ENCODE measurements at regions not wholly inside any gene's neighbourhood (a gene's known extent, or its start where the extent isn't known, plus 50 kb on each side); places are given as distances from the start of the nearest gene placed in this dataset.

- no peak overlapping the region for H3K4me2 ChIP-seq
- H3K27me3 ChIP-seq: no peaks in the 10 kb centered on the region
- no peaks in the 10 kb centered on the region for H3K9me3 ChIP-seq (ENCODE audit: low read depth)
- H3K27ac ChIP-seq: no peak overlapping the region
- no peaks in the 10 kb centered on the region for H3K79me2 ChIP-seq
- H3K4me3 ChIP-seq: no peak overlapping the region
- no peaks in the 10 kb centered on the region for H4K20me1 ChIP-seq (ENCODE audit: insufficient read depth, poor library complexity, severe bottlenecking)
- peaks cover 2% of the 10 kb centered on the region for H3K4me1 ChIP-seq (ENCODE audit: insufficient read depth)
- no peaks in the 10 kb centered on the region for H3K9me2 ChIP-seq (replicated peaks; ENCODE audit: insufficient read depth)
- H2AFZ ChIP-seq: no peak overlapping the region
- no peaks in the 10 kb centered on the region for H3K36me3 ChIP-seq (replicated peaks; ENCODE audit: insufficient read depth, low read depth)
- DNase-seq (ENCODE audit: low spot score): no peak
- TF ChIP-seq EZH2phosphoT487 (IDR thresholded peaks at IDR 0.05; ENCODE audit: low read depth, severe bottlenecking, unreplicated experiment): no peak
- no peak for TF ChIP-seq EZH2 (IDR thresholded peaks at IDR 0.05; ENCODE audit: borderline replicate concordance)
- TF ChIP-seq CTCF (IDR thresholded peaks at IDR 0.05; ENCODE audit: poor library complexity): no peak
- 90% methylated on average over 2 of the region's 2 CpGs for WGBS (ENCODE audit: low lambda C conversion rate, missing lambda C conversion rate)
Measured at GRCh38 chr9:107994648-107995047, 505.1 kb upstream of the KLF4 start.

- DNase-seq (ENCODE audit: low spot score): no peak
- Histone ChIP-seq H3K4me2 (no peak overlapping the region), H2AFZ (no peak overlapping the region), H3K4me1 (ENCODE audit: insufficient read depth) (peaks cover 3% of the 10 kb centered on the region), H3K9me3 (ENCODE audit: low read depth) (no peaks in the 10 kb centered on the region), H3K9me2 (replicated peaks; ENCODE audit: insufficient read depth) (no peaks in the 10 kb centered on the region), H3K36me3 (replicated peaks; ENCODE audit: insufficient read depth, low read depth) (no peaks in the 10 kb centered on the region), H3K4me3 (no peak overlapping the region), H3K79me2 (no peaks in the 10 kb centered on the region), H4K20me1 (ENCODE audit: insufficient read depth, poor library complexity, severe bottlenecking) (no peaks in the 10 kb centered on the region), H3K27ac (no peak overlapping the region), H3K27me3 (no peaks in the 10 kb centered on the region)
- 91% methylated on average over 2 of the region's 2 CpGs for WGBS (ENCODE audit: low lambda C conversion rate, missing lambda C conversion rate)
- no peak for TF ChIP-seq EZH2 (IDR thresholded peaks at IDR 0.05; ENCODE audit: borderline replicate concordance)
- TF ChIP-seq EZH2phosphoT487 (IDR thresholded peaks at IDR 0.05; ENCODE audit: low read depth, severe bottlenecking, unreplicated experiment): no peak
Measured at GRCh38 chr9:107992271-107992670, 502.7 kb upstream of the KLF4 start.

GRCh38 chr9:107991581-107991980 is 502.0 kb upstream of the KLF4 start:
- Histone ChIP-seq H2AFZ (no peak overlapping the region), H3K4me2 (no peak overlapping the region), H3K4me3 (no peak overlapping the region), H3K27me3 (no peaks in the 10 kb centered on the region), H3K27ac (no peak overlapping the region), H3K9me3 (ENCODE audit: low read depth) (no peaks in the 10 kb centered on the region), H3K4me1 (ENCODE audit: insufficient read depth) (peaks cover 3% of the 10 kb centered on the region), H3K9me2 (replicated peaks; ENCODE audit: insufficient read depth) (no peaks in the 10 kb centered on the region), H3K36me3 (replicated peaks; ENCODE audit: insufficient read depth, low read depth) (no peaks in the 10 kb centered on the region), H3K79me2 (no peaks in the 10 kb centered on the region), H4K20me1 (ENCODE audit: insufficient read depth, poor library complexity, severe bottlenecking) (no peaks in the 10 kb centered on the region)
- 91% methylated on average over 4 of the region's 4 CpGs for WGBS (ENCODE audit: low lambda C conversion rate, missing lambda C conversion rate)
- DNase-seq (ENCODE audit: low spot score): no peak
- no peak for TF ChIP-seq CTCF (IDR thresholded peaks at IDR 0.05; ENCODE audit: poor library complexity)
- TF ChIP-seq EZH2phosphoT487 (IDR thresholded peaks at IDR 0.05; ENCODE audit: low read depth, severe bottlenecking, unreplicated experiment): no peak
- no peak for TF ChIP-seq EZH2 (IDR thresholded peaks at IDR 0.05; ENCODE audit: borderline replicate concordance)

GRCh38 chr9:107989544-107989943 is 500.0 kb upstream of the KLF4 start:
- TF ChIP-seq CTCF (IDR thresholded peaks at IDR 0.05; ENCODE audit: poor library complexity) (no peak), EZH2phosphoT487 (IDR thresholded peaks at IDR 0.05; ENCODE audit: low read depth, severe bottlenecking, unreplicated experiment) (no peak), EZH2 (IDR thresholded peaks at IDR 0.05; ENCODE audit: borderline replicate concordance) (no peak)
- no peaks in the 10 kb centered on the region for H3K9me3 ChIP-seq (ENCODE audit: low read depth)
- H4K20me1 ChIP-seq (ENCODE audit: insufficient read depth, poor library complexity, severe bottlenecking): no peaks in the 10 kb centered on the region
- peak; percentile 22 for DNase-seq (ENCODE audit: low spot score)
- no peaks in the 10 kb centered on the region for H3K79me2 ChIP-seq
- no peak overlapping the region for H3K27ac ChIP-seq
- no peak overlapping the region for H3K4me3 ChIP-seq
- 78% methylated on average over 2 of the region's 2 CpGs for WGBS (ENCODE audit: low lambda C conversion rate, missing lambda C conversion rate)
- no peaks in the 10 kb centered on the region for H3K36me3 ChIP-seq (replicated peaks; ENCODE audit: insufficient read depth, low read depth)
- H2AFZ ChIP-seq: no peak overlapping the region
- H3K4me2 ChIP-seq: no peak overlapping the region
- no peaks in the 10 kb centered on the region for H3K27me3 ChIP-seq
- H3K4me1 ChIP-seq (ENCODE audit: insufficient read depth): peaks cover 3% of the 10 kb centered on the region
- no peaks in the 10 kb centered on the region for H3K9me2 ChIP-seq (replicated peaks; ENCODE audit: insufficient read depth)
